ENCODE measurements at regions not wholly inside any gene's neighbourhood (a gene's known extent, or its start where the extent isn't known, plus 50 kb on each side); places are given as distances from the start of the nearest gene placed in this dataset.
A peak's percentile ranks its signal among the peaks of the same experiment; 100 is the strongest.
"Not testable (repeated sequence)": the region's sequence is repeated elsewhere in the genome, so short reads cannot be mapped to it uniquely, and the experiment has no call there.

- no peak for DNase-seq
These were observed 144.3 kb upstream of the ZNF184 start for GRCh38 chr6:27617046-27617687.

- DNase-seq = no peak
These were observed 143.6 kb upstream of the ZNF184 start for GRCh38 chr6:27616328-27617045.

- DNase-seq = no peak
These were observed 138.5 kb upstream of the ZNF184 start for GRCh38 chr6:27611451-27611850.

GRCh38 chr6:27608916-27609883, 136.3 kb upstream of the ZNF184 start:
- DNase-seq = peak; percentile 44

GRCh38 chr6:27605401-27606342, 132.8 kb upstream of the ZNF184 start:
- DNase-seq = peak; percentile 76

- no peak for DNase-seq
These were observed 132.1 kb upstream of the ZNF184 start for GRCh38 chr6:27604986-27605385.

GRCh38 chr6:27601668-27602254, 128.9 kb upstream of the ZNF184 start:
- no peak for DNase-seq

GRCh38 chr6:27599859-27600532, 127.1 kb upstream of the ZNF184 start:
- DNase-seq = no peak

GRCh38 chr6:27597031-27597567, 124.2 kb upstream of the ZNF184 start:
- DNase-seq = not testable (repeated sequence)

- no peak for DNase-seq
These were observed 121.0 kb upstream of the ZNF184 start for GRCh38 chr6:27593861-27594260.

GRCh38 chr6:27593200-27593818, 120.4 kb upstream of the ZNF184 start:
- DNase-seq = no peak

- peak; percentile 92 for DNase-seq
These were observed 119.7 kb upstream of the ZNF184 start for GRCh38 chr6:27592481-27593199.

GRCh38 chr6:27591699-27592480, 119.0 kb upstream of the ZNF184 start:
- DNase-seq = peak; percentile 55

- not testable (repeated sequence) for DNase-seq
These were observed 112.4 kb upstream of the ZNF184 start for GRCh38 chr6:27585316-27585715.

GRCh38 chr6:27584326-27584725, 111.4 kb upstream of the ZNF184 start:
- DNase-seq = no peak

- DNase-seq = peak; percentile 69
These were observed 110.2 kb upstream of the ZNF184 start for GRCh38 chr6:27582928-27583725.

- DNase-seq = no peak
These were observed 107.1 kb upstream of the ZNF184 start for GRCh38 chr6:27579973-27580372.

GRCh38 chr6:27577922-27578321, 105.0 kb upstream of the ZNF184 start:
- DNase-seq = no peak
